SK-N-SH (cell line): ENCODE measurements at regions not wholly inside any gene's neighbourhood (a gene's known extent, or its start where the extent isn't known, plus 50 kb on each side); places are given as distances from the start of the nearest gene placed in this dataset.

ENCODE experiments used
- CHD2 ChIP-seq: fragments of 150-350 bp; IDR thresholded peaks from 2 replicates; pipeline ENCODE4 v1.6.1; 2018; ENCODE audit warnings: low read length; ENCODE audit not compliant: partially characterized antibody
- CTCF ChIP-seq: fragments of 200-600 bp; sonication (generic); IDR thresholded peaks from 2 replicates; pipeline ENCODE4 v1.6.1; 2017; ENCODE audit warnings: antibody characterized with exemption, mild to moderate bottlenecking, moderate library complexity
- ELF1 ChIP-seq: IDR thresholded peaks from 2 replicates; pipeline ENCODE4 v1.4.0; 2012
- EZH2phosphoT487 ChIP-seq: fragments of 200-600 bp; sonication (generic); IDR thresholded peaks from 2 replicates; pipeline ENCODE4 v1.6.1; 2017; ENCODE audit warnings: low read depth, mixed run types, mild to moderate bottlenecking, antibody characterized with exemption, moderate library complexity, borderline replicate concordance
- GABPA ChIP-seq: IDR thresholded peaks from 2 replicates; pipeline ENCODE4 v1.4.0; 2012; ENCODE audit warnings: low read depth, mild to moderate bottlenecking
- NFIC ChIP-seq: IDR thresholded peaks from 2 replicates; pipeline ENCODE4 v1.4.0; 2012; ENCODE audit warnings: borderline replicate concordance
- POLR2AphosphoS5 ChIP-seq: IDR thresholded peaks from 2 replicates; pipeline ENCODE4 v1.6.1; 2012; ENCODE audit warnings: low read depth, low read length
- RAD21 ChIP-seq: IDR thresholded peaks from 2 replicates; pipeline ENCODE4 v1.6.1; 2012; ENCODE audit warnings: mild to moderate bottlenecking, low read length
- RXRA ChIP-seq: IDR thresholded peaks from 2 replicates; pipeline ENCODE4 v1.4.0; 2012; ENCODE audit warnings: low read depth, mild to moderate bottlenecking, borderline replicate concordance
- SMC3 ChIP-seq: IDR thresholded peaks from 2 replicates; pipeline ENCODE4 v1.6.1; 2012; ENCODE audit warnings: low read depth, low read length, improper control_type of control experiment
- TAF1 ChIP-seq: IDR thresholded peaks from 2 replicates; pipeline ENCODE4 v1.6.1; 2012; ENCODE audit warnings: low read depth, mild to moderate bottlenecking, low read length, moderate library complexity, borderline replicate concordance
- TEAD4 ChIP-seq: IDR thresholded peaks from 2 replicates; pipeline ENCODE4 v1.4.0; 2012; ENCODE audit warnings: mild to moderate bottlenecking, borderline replicate concordance; ENCODE audit not compliant: insufficient read depth
- USF2 ChIP-seq: fragments of 150-350 bp; IDR thresholded peaks from 2 replicates; pipeline ENCODE4 v1.6.1; 2017; ENCODE audit warnings: antibody characterized with exemption, low read length, low read depth, borderline replicate concordance

- TF ChIP-seq CTCF (no peak), USF2 (no peak), GABPA (no peak), RAD21 (no peak), RXRA (no peak), EZH2phosphoT487 (no peak), TEAD4 (no peak), ELF1 (no peak), TAF1 (no peak), CHD2 (no peak), SMC3 (no peak), POLR2AphosphoS5 (no peak), NFIC (no peak)
Measured at GRCh38 chr5:159678657-159679392, 237.5 kb upstream of the ADRA1B start.
